ENCODE measurements at regions not wholly inside any gene's neighbourhood (a gene's known extent, or its start where the extent isn't known, plus 50 kb on each side); places are given as distances from the start of the nearest gene placed in this dataset.

DNA sequence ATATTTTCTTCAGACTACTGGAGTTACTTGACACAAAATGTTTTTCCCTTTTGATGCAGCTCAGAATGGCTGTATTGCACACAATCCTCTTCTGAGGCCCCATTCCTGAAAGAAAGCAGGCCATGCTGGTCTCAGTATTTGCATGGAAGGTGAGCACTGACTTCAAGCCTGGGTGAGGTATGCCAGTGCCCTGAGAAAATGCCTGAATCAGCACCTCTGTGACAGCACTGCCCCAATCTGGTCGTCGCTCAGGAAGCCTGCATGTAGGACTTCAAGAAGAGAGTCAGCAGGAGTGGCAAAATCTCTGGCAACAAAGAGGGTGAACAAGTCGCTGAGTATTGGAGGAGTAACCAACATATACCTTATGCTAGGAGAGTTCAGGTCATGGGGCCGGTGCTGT, 425.2 kb upstream of the PIK3R1 start:
- WGBS (ENCODE audit: insufficient coverage, insufficient replicate concordance, low lambda C conversion rate, missing lambda C conversion rate): 50% methylated on average over 4 of the region's 4 CpGs
- no peak overlapping the region for H3K9ac ChIP-seq (ENCODE audit: control insufficient read depth, insufficient read depth, low read length)
- BruUV-seq (replicated peaks): no TSS peak
- H3K79me2 ChIP-seq (ENCODE audit: control insufficient read depth, insufficient read depth, low read length): no peaks in the 10 kb centered on the region
- H2AFZ ChIP-seq (ENCODE audit: control insufficient read depth, low read depth, low read length): no peak overlapping the region
- FAIRE-seq (no peak), ATAC-seq (no peak), DNase-seq (ENCODE audit: low read depth, low spot score) (no peak)
- SMC1A ChIA-PET (ENCODE audit: uncharacterized antibody, unreplicated experiment): no interaction called here
- no peaks in the 10 kb centered on the region for H3K4me1 ChIP-seq (ENCODE audit: control insufficient read depth, insufficient read depth, low read length)
- intact Hi-C loops (cut with micrococcal nuclease; ENCODE audit: unreplicated experiment): no loop called here
- H3K27me3 ChIP-seq (replicated peaks in 1 of 2; ENCODE audit: control insufficient read depth in 2 of 2, insufficient read depth in 2 of 2, low read length in 1 of 2): no peaks in the 10 kb centered on the region
- TF ChIP-seq SPI1 (IDR thresholded peaks at IDR 0.05; ENCODE audit: borderline replicate concordance, insufficient read depth, low read depth, low read length) (no peak), MEF2B (IDR thresholded peaks at IDR 0.05; ENCODE audit: partially characterized antibody, poor library complexity, severe bottlenecking) (no peak), ZNF622 (IDR thresholded peaks at IDR 0.05) (no peak), SMARCA5 (IDR thresholded peaks at IDR 0.05) (no peak), JUND (IDR thresholded peaks at IDR 0.05; ENCODE audit: low read depth, low read length) (no peak), ZNF384 (IDR thresholded peaks at IDR 0.05; ENCODE audit: borderline replicate concordance, low read depth, low read length) (no peak), POLR2A (IDR thresholded peaks at IDR 0.05; ENCODE audit: low read depth, low read length) (no peak), TCF3 (IDR thresholded peaks at IDR 0.05; ENCODE audit: borderline replicate concordance, insufficient read depth, low read depth, low read length) (no peak), STAT1 (conservative IDR thresholded peaks at IDR 0.05) (no peak), ZNF217 (IDR thresholded peaks at IDR 0.05) (no peak), SMAD5 (IDR thresholded peaks at IDR 0.05; ENCODE audit: low read depth) (no peak), FOXM1 (IDR thresholded peaks at IDR 0.05; ENCODE audit: low read depth, low read length) (no peak), SIN3A (IDR thresholded peaks at IDR 0.05; ENCODE audit: low read depth, low read length) (no peak)
- TF ChIP-seq, protein P1, sequence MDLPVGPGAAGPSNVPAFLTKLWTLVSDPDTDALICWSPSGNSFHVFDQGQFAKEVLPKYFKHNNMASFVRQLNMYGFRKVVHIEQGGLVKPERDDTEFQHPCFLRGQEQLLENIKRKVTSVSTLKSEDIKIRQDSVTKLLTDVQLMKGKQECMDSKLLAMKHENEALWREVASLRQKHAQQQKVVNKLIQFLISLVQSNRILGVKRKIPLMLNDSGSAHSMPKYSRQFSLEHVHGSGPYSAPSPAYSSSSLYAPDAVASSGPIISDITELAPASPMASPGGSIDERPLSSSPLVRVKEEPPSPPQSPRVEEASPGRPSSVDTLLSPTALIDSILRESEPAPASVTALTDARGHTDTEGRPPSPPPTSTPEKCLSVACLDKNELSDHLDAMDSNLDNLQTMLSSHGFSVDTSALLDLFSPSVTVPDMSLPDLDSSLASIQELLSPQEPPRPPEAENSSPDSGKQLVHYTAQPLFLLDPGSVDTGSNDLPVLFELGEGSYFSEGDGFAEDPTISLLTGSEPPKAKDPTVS (IDR thresholded peaks at IDR 0.05; ENCODE audit: low read depth, low read length): no peak
- TF ChIP-seq, protein P2, sequence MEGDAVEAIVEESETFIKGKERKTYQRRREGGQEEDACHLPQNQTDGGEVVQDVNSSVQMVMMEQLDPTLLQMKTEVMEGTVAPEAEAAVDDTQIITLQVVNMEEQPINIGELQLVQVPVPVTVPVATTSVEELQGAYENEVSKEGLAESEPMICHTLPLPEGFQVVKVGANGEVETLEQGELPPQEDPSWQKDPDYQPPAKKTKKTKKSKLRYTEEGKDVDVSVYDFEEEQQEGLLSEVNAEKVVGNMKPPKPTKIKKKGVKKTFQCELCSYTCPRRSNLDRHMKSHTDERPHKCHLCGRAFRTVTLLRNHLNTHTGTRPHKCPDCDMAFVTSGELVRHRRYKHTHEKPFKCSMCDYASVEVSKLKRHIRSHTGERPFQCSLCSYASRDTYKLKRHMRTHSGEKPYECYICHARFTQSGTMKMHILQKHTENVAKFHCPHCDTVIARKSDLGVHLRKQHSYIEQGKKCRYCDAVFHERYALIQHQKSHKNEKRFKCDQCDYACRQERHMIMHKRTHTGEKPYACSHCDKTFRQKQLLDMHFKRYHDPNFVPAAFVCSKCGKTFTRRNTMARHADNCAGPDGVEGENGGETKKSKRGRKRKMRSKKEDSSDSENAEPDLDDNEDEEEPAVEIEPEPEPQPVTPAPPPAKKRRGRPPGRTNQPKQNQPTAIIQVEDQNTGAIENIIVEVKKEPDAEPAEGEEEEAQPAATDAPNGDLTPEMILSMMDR (IDR thresholded peaks at IDR 0.05 in 2 of 3, conservative IDR thresholded peaks at IDR 0.05 in 1 of 3; ENCODE audit: control insufficient read depth in 2 of 3, extremely low read depth in 1 of 3, insufficient read depth in 1 of 3, low read depth in 3 of 3, low read length in 3 of 3): no peak
- TF ChIP-seq, protein P3, sequence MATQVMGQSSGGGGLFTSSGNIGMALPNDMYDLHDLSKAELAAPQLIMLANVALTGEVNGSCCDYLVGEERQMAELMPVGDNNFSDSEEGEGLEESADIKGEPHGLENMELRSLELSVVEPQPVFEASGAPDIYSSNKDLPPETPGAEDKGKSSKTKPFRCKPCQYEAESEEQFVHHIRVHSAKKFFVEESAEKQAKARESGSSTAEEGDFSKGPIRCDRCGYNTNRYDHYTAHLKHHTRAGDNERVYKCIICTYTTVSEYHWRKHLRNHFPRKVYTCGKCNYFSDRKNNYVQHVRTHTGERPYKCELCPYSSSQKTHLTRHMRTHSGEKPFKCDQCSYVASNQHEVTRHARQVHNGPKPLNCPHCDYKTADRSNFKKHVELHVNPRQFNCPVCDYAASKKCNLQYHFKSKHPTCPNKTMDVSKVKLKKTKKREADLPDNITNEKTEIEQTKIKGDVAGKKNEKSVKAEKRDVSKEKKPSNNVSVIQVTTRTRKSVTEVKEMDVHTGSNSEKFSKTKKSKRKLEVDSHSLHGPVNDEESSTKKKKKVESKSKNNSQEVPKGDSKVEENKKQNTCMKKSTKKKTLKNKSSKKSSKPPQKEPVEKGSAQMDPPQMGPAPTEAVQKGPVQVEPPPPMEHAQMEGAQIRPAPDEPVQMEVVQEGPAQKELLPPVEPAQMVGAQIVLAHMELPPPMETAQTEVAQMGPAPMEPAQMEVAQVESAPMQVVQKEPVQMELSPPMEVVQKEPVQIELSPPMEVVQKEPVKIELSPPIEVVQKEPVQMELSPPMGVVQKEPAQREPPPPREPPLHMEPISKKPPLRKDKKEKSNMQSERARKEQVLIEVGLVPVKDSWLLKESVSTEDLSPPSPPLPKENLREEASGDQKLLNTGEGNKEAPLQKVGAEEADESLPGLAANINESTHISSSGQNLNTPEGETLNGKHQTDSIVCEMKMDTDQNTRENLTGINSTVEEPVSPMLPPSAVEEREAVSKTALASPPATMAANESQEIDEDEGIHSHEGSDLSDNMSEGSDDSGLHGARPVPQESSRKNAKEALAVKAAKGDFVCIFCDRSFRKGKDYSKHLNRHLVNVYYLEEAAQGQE (IDR thresholded peaks at IDR 0.05; ENCODE audit: low read depth, low read length): no peak
- TF ChIP-seq, protein P4, sequence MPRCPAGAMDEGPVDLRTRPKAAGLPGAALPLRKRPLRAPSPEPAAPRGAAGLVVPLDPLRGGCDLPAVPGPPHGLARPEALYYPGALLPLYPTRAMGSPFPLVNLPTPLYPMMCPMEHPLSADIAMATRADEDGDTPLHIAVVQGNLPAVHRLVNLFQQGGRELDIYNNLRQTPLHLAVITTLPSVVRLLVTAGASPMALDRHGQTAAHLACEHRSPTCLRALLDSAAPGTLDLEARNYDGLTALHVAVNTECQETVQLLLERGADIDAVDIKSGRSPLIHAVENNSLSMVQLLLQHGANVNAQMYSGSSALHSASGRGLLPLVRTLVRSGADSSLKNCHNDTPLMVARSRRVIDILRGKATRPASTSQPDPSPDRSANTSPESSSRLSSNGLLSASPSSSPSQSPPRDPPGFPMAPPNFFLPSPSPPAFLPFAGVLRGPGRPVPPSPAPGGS (IDR thresholded peaks at IDR 0.05; ENCODE audit: borderline replicate concordance, insufficient read depth, low read depth, low read length, poor library complexity, severe bottlenecking): no peak
- CTCF ChIA-PET: no interaction called here
- POLR2A ChIA-PET: no interaction called here
- RAD21 ChIA-PET (ENCODE audit: unreplicated experiment): no interaction called here
- H3K4me3 ChIP-seq: no peak overlapping the region
- no peak overlapping the region for H3K27ac ChIP-seq (ENCODE audit: control insufficient read depth, insufficient read depth)
- H3K4me2 ChIP-seq (ENCODE audit: control insufficient read depth, insufficient read depth): no peak overlapping the region
- no peaks in the 10 kb centered on the region for H3K36me3 ChIP-seq (ENCODE audit: control insufficient read depth in 2 of 2, insufficient read depth in 2 of 2, low read length in 1 of 2)
- H3K9me3 ChIP-seq (replicated peaks; ENCODE audit: control insufficient read depth, insufficient read depth, low read length): no peaks in the 10 kb centered on the region
- H4K20me1 ChIP-seq (ENCODE audit: control insufficient read depth, insufficient read depth): no peaks in the 10 kb centered on the region
- in situ Hi-C loops (cut with MboI): no loop called here
